ENCODE measurements at regions not wholly inside any gene's neighbourhood (a gene's known extent, or its start where the extent isn't known, plus 50 kb on each side); places are given as distances from the start of the nearest gene placed in this dataset.

- no peak for TF ChIP-seq TCF12 (IDR thresholded peaks at IDR 0.05; ENCODE audit: low read depth)
- TF ChIP-seq USF1 (IDR thresholded peaks at IDR 0.05): no peak
- no peak for TF ChIP-seq FOXM1 (IDR thresholded peaks at IDR 0.05; ENCODE audit: borderline replicate concordance, low read depth)
- TF ChIP-seq CEBPB (IDR thresholded peaks at IDR 0.05): no peak
- TF ChIP-seq NFIC (IDR thresholded peaks at IDR 0.05): no peak
- no peak for TF ChIP-seq RAD21 (IDR thresholded peaks at IDR 0.05; ENCODE audit: low read depth)
- no peak for TF ChIP-seq EGR1 (IDR thresholded peaks at IDR 0.05)
- TF ChIP-seq, protein P1, sequence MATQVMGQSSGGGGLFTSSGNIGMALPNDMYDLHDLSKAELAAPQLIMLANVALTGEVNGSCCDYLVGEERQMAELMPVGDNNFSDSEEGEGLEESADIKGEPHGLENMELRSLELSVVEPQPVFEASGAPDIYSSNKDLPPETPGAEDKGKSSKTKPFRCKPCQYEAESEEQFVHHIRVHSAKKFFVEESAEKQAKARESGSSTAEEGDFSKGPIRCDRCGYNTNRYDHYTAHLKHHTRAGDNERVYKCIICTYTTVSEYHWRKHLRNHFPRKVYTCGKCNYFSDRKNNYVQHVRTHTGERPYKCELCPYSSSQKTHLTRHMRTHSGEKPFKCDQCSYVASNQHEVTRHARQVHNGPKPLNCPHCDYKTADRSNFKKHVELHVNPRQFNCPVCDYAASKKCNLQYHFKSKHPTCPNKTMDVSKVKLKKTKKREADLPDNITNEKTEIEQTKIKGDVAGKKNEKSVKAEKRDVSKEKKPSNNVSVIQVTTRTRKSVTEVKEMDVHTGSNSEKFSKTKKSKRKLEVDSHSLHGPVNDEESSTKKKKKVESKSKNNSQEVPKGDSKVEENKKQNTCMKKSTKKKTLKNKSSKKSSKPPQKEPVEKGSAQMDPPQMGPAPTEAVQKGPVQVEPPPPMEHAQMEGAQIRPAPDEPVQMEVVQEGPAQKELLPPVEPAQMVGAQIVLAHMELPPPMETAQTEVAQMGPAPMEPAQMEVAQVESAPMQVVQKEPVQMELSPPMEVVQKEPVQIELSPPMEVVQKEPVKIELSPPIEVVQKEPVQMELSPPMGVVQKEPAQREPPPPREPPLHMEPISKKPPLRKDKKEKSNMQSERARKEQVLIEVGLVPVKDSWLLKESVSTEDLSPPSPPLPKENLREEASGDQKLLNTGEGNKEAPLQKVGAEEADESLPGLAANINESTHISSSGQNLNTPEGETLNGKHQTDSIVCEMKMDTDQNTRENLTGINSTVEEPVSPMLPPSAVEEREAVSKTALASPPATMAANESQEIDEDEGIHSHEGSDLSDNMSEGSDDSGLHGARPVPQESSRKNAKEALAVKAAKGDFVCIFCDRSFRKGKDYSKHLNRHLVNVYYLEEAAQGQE (IDR thresholded peaks at IDR 0.05; ENCODE audit: low read depth): no peak
- no peak for TF ChIP-seq MAX (IDR thresholded peaks at IDR 0.05)
- no peak for TF ChIP-seq YY1 (IDR thresholded peaks at IDR 0.05; ENCODE audit: low read depth)
- TF ChIP-seq EP300 (IDR thresholded peaks at IDR 0.05; ENCODE audit: borderline replicate concordance): no peak
- no peak for TF ChIP-seq TEAD4 (IDR thresholded peaks at IDR 0.05)
- no peak for TF ChIP-seq ZBTB7A (IDR thresholded peaks at IDR 0.05; ENCODE audit: low read depth)
- TF ChIP-seq TAF1 (IDR thresholded peaks at IDR 0.05; ENCODE audit: low read depth): no peak
- TF ChIP-seq CREB1 (IDR thresholded peaks at IDR 0.05; ENCODE audit: low read depth): no peak
Observed at GRCh38 chr7:85695041-85695440, 508.2 kb upstream of the SEMA3D start.

DNA sequence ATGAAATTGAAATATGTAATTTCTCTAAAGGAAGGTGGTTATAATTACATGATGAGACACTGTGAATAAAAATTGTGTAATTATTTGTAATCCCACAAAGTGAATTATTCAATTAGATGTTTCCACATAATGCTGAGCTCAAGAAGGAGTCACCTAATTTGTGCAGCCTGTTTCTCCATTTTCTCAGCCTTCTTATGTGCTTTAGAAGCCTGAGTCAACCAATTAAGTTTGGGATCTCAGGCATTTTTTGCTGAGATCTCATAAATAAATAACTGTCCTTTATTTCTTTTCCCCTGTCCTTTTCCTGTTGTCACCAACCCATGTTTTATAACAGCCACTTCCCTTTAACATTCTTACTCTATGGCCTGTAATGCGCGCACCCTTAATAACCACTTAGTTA, 506.5 kb upstream of the SEMA3D start:
- TF ChIP-seq CEBPB (IDR thresholded peaks at IDR 0.05): no peak
- no peak for TF ChIP-seq EP300 (IDR thresholded peaks at IDR 0.05; ENCODE audit: borderline replicate concordance)
- no peak for TF ChIP-seq CREB1 (IDR thresholded peaks at IDR 0.05; ENCODE audit: low read depth)
- no peak for TF ChIP-seq USF1 (IDR thresholded peaks at IDR 0.05)
- TF ChIP-seq YY1 (IDR thresholded peaks at IDR 0.05; ENCODE audit: low read depth): no peak
- no peak for TF ChIP-seq MAX (IDR thresholded peaks at IDR 0.05)
- TF ChIP-seq RAD21 (IDR thresholded peaks at IDR 0.05; ENCODE audit: low read depth): no peak
- TF ChIP-seq, protein P1 (IDR thresholded peaks at IDR 0.05; ENCODE audit: low read depth): no peak

- TF ChIP-seq, protein P1 (IDR thresholded peaks at IDR 0.05; ENCODE audit: low read depth): no peak
- no peak for TF ChIP-seq CEBPB (IDR thresholded peaks at IDR 0.05)
- TF ChIP-seq NFIC (IDR thresholded peaks at IDR 0.05): no peak
- no peak for TF ChIP-seq EP300 (IDR thresholded peaks at IDR 0.05; ENCODE audit: borderline replicate concordance)
- no peak for TF ChIP-seq RAD21 (IDR thresholded peaks at IDR 0.05; ENCODE audit: low read depth)
- TF ChIP-seq EGR1 (IDR thresholded peaks at IDR 0.05): no peak
- no peak for TF ChIP-seq TAF1 (IDR thresholded peaks at IDR 0.05; ENCODE audit: low read depth)
- TF ChIP-seq USF1 (IDR thresholded peaks at IDR 0.05): no peak
- no peak for TF ChIP-seq TEAD4 (IDR thresholded peaks at IDR 0.05)
- no peak for TF ChIP-seq CREB1 (IDR thresholded peaks at IDR 0.05; ENCODE audit: low read depth)
Observed at GRCh38 chr7:85688712-85689111, 501.9 kb upstream of the SEMA3D start.

- no peak for TF ChIP-seq TAF1 (IDR thresholded peaks at IDR 0.05; ENCODE audit: low read depth)
- no peak for TF ChIP-seq NFIC (IDR thresholded peaks at IDR 0.05)
- TF ChIP-seq TCF12 (IDR thresholded peaks at IDR 0.05; ENCODE audit: low read depth): no peak
- TF ChIP-seq YY1 (IDR thresholded peaks at IDR 0.05; ENCODE audit: low read depth): no peak
- no peak for TF ChIP-seq TEAD4 (IDR thresholded peaks at IDR 0.05)
- TF ChIP-seq ZBTB7A (IDR thresholded peaks at IDR 0.05; ENCODE audit: low read depth): no peak
- no peak for TF ChIP-seq CEBPB (IDR thresholded peaks at IDR 0.05)
- no peak for TF ChIP-seq CREB1 (IDR thresholded peaks at IDR 0.05; ENCODE audit: low read depth)
- no peak for TF ChIP-seq EP300 (IDR thresholded peaks at IDR 0.05; ENCODE audit: borderline replicate concordance)
- TF ChIP-seq, protein P1 (IDR thresholded peaks at IDR 0.05; ENCODE audit: low read depth): no peak
- TF ChIP-seq EGR1 (IDR thresholded peaks at IDR 0.05): no peak
- TF ChIP-seq MAX (IDR thresholded peaks at IDR 0.05): no peak
- no peak for TF ChIP-seq RAD21 (IDR thresholded peaks at IDR 0.05; ENCODE audit: low read depth)
- TF ChIP-seq FOXM1 (IDR thresholded peaks at IDR 0.05; ENCODE audit: borderline replicate concordance, low read depth): no peak
Observed at GRCh38 chr7:85686401-85687181, 499.7 kb upstream of the SEMA3D start.

Data from Ishikawa (cell line).